Activated B cell treated with CpG ODN at 0.5 μM for 24 hours (primary cell): ENCODE measurements at regions not wholly inside any gene's neighbourhood (a gene's known extent, or its start where the extent isn't known, plus 50 kb on each side); places are given as distances from the start of the nearest gene placed in this dataset.

Source experiments
- ATAC-seq: fragments of 200-7000 bp; cut with Tn5 transposase; one replicate; pipeline ENCODE4 v1.10.0; 2021; ENCODE audit warnings: low read depth, mild to moderate bottlenecking, moderate library complexity
- CTCF ChIA-PET: fragments of 350-600 bp; sonication (Branson Sonifier 250); formaldehyde crosslinking; loops from one replicate; lab custom pipeline; 2021; ENCODE audit warnings: antibody characterized with exemption; lab: Charles Lee
- POLR2A ChIA-PET: fragments of 350-600 bp; sonication (Branson Sonifier 250); formaldehyde crosslinking; loops from one replicate; lab custom pipeline; 2021; ENCODE audit warnings: antibody characterized with exemption; lab: Charles Lee
- DNase-seq: peaks from one replicate; pipeline ENCODE4 v3.0.0; 2022
- H3K27ac Mint-ChIP-seq: one replicate; pipeline ENCODE4 v1.8.0; 2020; ENCODE audit warnings: mixed read lengths
- H3K27me3 Mint-ChIP-seq: one replicate; pipeline ENCODE4 v1.8.0; 2021; ENCODE audit warnings: mixed read lengths
- H3K36me3 Mint-ChIP-seq: one replicate; pipeline ENCODE4 v1.8.0; 2021; ENCODE audit warnings: low read depth, mixed read lengths
- H3K4me1 Mint-ChIP-seq: one replicate; pipeline ENCODE4 v1.8.0; 2021; ENCODE audit warnings: mixed read lengths
- H3K4me3 Mint-ChIP-seq: one replicate; pipeline ENCODE4 v1.8.0; 2020; ENCODE audit warnings: mild to moderate bottlenecking, mixed read lengths
- H3K9me3 Mint-ChIP-seq: one replicate; pipeline ENCODE4 v1.8.0; 2020; ENCODE audit warnings: mixed read lengths
- intact Hi-C: fragments of 100-400 bp; cut with micrococcal nuclease; formaldehyde crosslinking; loops from one replicate; pipeline ENCODE4 v1.15.1; 2024
- TF ChIP-seq, protein P1 (sequence below): fragments of 200-600 bp; IDR thresholded peaks from one replicate; pipeline ENCODE4 v1.8.0; 2022; ENCODE audit warnings: antibody characterized with exemption, mild to moderate bottlenecking

- DNase-seq (no peak), ATAC-seq (no peak)
- intact Hi-C loops = no loop called here
- ChIA-PET CTCF (no interaction called here), POLR2A (no interaction called here)
- Mint-ChIP-seq H3K27me3 (no peaks in the 10 kb centered on the region), H3K27ac (no peak overlapping the region), H3K36me3 (no peaks in the 10 kb centered on the region), H3K9me3 (no peaks in the 10 kb centered on the region), H3K4me1 (no peaks in the 10 kb centered on the region), H3K4me3 (no peak overlapping the region)
- TF ChIP-seq, protein P1, sequence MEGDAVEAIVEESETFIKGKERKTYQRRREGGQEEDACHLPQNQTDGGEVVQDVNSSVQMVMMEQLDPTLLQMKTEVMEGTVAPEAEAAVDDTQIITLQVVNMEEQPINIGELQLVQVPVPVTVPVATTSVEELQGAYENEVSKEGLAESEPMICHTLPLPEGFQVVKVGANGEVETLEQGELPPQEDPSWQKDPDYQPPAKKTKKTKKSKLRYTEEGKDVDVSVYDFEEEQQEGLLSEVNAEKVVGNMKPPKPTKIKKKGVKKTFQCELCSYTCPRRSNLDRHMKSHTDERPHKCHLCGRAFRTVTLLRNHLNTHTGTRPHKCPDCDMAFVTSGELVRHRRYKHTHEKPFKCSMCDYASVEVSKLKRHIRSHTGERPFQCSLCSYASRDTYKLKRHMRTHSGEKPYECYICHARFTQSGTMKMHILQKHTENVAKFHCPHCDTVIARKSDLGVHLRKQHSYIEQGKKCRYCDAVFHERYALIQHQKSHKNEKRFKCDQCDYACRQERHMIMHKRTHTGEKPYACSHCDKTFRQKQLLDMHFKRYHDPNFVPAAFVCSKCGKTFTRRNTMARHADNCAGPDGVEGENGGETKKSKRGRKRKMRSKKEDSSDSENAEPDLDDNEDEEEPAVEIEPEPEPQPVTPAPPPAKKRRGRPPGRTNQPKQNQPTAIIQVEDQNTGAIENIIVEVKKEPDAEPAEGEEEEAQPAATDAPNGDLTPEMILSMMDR = no peak
These were observed 1841.0 kb upstream of the PCDH7 start for GRCh38 chr4:28879178-28879577.

- ChIA-PET CTCF (no interaction called here), POLR2A (no interaction called here)
- no peak overlapping the region for H3K4me3 Mint-ChIP-seq
- H3K27ac Mint-ChIP-seq = no peak overlapping the region
- H3K4me1 Mint-ChIP-seq = no peaks in the 10 kb centered on the region
- DNase-seq = no peak
- no peaks in the 10 kb centered on the region for H3K27me3 Mint-ChIP-seq
- H3K36me3 Mint-ChIP-seq = no peaks in the 10 kb centered on the region
- no peak for ATAC-seq
- intact Hi-C loops = no loop called here
- TF ChIP-seq, protein P1 = no peak
- no peaks in the 10 kb centered on the region for H3K9me3 Mint-ChIP-seq
These were observed 1840.3 kb upstream of the PCDH7 start for GRCh38 chr4:28879900-28880299.

- intact Hi-C loops = no loop called here
- DNase-seq = no peak
- CTCF ChIA-PET = no interaction called here
- POLR2A ChIA-PET = no interaction called here
- peaks cover 3% of the 10 kb centered on the region for H3K9me3 Mint-ChIP-seq
- no peak for ATAC-seq
- no peak overlapping the region for H3K4me3 Mint-ChIP-seq
- H3K27ac Mint-ChIP-seq = no peak overlapping the region
- H3K27me3 Mint-ChIP-seq = no peaks in the 10 kb centered on the region
- TF ChIP-seq, protein P1 = no peak
- no peaks in the 10 kb centered on the region for H3K4me1 Mint-ChIP-seq
- no peaks in the 10 kb centered on the region for H3K36me3 Mint-ChIP-seq
These were observed 1837.0 kb upstream of the PCDH7 start for GRCh38 chr4:28883211-28883610.

GRCh38 chr4:28886934-28887333 lies 1833.2 kb upstream of the PCDH7 start:
- Mint-ChIP-seq H3K36me3 (no peaks in the 10 kb centered on the region), H3K4me3 (no peak overlapping the region), H3K27me3 (no peaks in the 10 kb centered on the region), H3K9me3 (peaks cover 3% of the 10 kb centered on the region), H3K4me1 (no peaks in the 10 kb centered on the region), H3K27ac (no peak overlapping the region)
- intact Hi-C loops = no loop called here
- ATAC-seq = no peak
- ChIA-PET CTCF (no interaction called here), POLR2A (no interaction called here)
- DNase-seq = no peak
- TF ChIP-seq, protein P1 = no peak

- intact Hi-C loops = no loop called here
- TF ChIP-seq, protein P1 = no peak
- Mint-ChIP-seq H3K4me3 (no peak overlapping the region), H3K4me1 (no peaks in the 10 kb centered on the region), H3K27ac (no peak overlapping the region), H3K36me3 (no peaks in the 10 kb centered on the region), H3K27me3 (no peaks in the 10 kb centered on the region), H3K9me3 (peaks cover 6% of the 10 kb centered on the region)
- DNase-seq = no peak
- POLR2A ChIA-PET = no interaction called here
- CTCF ChIA-PET = no interaction called here
- no peak for ATAC-seq
These were observed 1829.0 kb upstream of the PCDH7 start for GRCh38 chr4:28890949-28891775.
